HEK293T (cell line): ENCODE measurements at regions not wholly inside any gene's neighbourhood (a gene's known extent, or its start where the extent isn't known, plus 50 kb on each side); places are given as distances from the start of the nearest gene placed in this dataset.

Experiments
- CTBP1 ChIP-seq: fragments of 450-650 bp; IDR thresholded peaks from 2 replicates; pipeline ENCODE4 v1.6.1; 2016; ENCODE audit warnings: borderline replicate concordance
- ELF4 ChIP-seq: fragments of 450-650 bp; IDR thresholded peaks from 2 replicates; pipeline ENCODE4 v1.6.1; 2017; ENCODE audit warnings: antibody characterized with exemption

- TF ChIP-seq CTBP1 (no peak), ELF4 (no peak)
Observed at GRCh38 chr12:88267630-88268029, 125.5 kb downstream of the TMTC3 start.
